Skin epidermis (tissue), 12 donors: ENCODE measurements at regions not wholly inside any gene's neighbourhood (a gene's known extent, or its start where the extent isn't known, plus 50 kb on each side); places are given as distances from the start of the nearest gene placed in this dataset.

Source experiments
- H3K27ac ChIP-seq, 21 experiments: fragments of 200-600 bp; sonication (generic) in 11 of 21; one replicate each; pipeline ENCODE4 v1.5.0; 2020; ENCODE audit warnings: mild to moderate bottlenecking in 3 of 21, inconsistent platforms in 2 of 21, moderate library complexity in 2 of 21
- H3K4me3 ChIP-seq, 7 experiments: fragments of 200-600 bp; sonication (generic) in 2 of 7; one replicate each; pipeline ENCODE4 v1.5.0; 2020; ENCODE audit warnings: inconsistent platforms in 2 of 7, mild to moderate bottlenecking in 2 of 7, moderate library complexity in 1 of 7

DNA sequence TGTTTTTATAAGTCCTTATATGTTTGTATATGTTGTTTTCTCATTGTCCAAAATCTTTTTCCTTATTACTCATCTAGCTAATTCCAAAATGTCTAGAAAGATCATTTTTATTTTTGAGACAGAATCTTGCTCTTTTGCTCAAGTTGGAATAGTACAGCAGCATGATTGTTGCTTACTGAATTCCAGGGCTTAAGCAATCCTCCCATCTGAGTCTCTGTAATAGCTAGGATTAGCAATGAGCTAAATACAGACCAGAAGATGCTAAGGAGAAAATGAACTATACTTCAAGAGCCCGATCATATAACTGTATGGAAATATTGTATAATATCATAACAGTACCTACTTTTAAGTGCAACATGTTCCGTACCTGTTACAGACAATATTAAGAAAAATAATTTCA, 1027.0 kb downstream of the STIM2 start:
- Histone ChIP-seq H3K4me3 (no peak overlapping the region), H3K27ac (no peak overlapping the region)

DNA sequence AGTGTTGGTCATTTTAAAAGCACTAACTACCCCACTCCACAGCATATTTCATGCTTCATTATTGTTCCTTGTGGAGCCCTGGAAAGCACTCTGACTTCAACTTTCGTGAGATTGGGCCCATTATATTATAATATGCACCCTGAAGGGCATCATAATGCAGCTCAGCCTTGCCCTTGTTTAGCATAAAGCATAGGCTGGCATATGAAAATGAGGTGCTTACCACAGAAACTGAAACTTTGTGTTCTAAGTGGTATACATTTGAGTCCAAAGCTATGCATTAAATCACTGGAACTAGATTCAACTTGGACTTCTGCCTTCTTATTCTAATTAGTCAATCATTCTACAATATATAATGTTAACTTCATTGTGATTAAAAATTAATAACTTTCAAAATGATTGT, 1027.9 kb downstream of the STIM2 start:
- Histone ChIP-seq H3K27ac (no peak overlapping the region), H3K4me3 (no peak overlapping the region)

DNA sequence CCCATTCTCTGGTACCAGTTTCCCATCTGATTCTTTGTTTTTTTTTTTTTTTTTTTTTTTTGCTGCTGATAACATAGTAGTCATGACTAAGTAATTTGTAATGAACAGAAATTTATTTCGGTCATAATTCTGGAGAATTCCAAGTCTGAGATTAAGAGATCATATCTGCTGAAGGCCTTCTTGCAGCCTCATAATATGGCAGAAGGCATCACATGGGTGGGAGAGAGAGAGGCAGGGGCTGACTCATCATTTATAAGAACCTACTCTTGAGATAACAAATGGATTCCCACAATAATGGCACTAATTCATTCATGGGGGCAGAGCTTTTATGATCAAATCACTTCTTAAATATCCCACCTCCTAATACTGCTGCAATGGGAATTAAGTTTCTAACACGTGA, 1034.3 kb downstream of the STIM2 start:
- no peak overlapping the region for H3K4me3 ChIP-seq
- no peak overlapping the region for H3K27ac ChIP-seq

DNA sequence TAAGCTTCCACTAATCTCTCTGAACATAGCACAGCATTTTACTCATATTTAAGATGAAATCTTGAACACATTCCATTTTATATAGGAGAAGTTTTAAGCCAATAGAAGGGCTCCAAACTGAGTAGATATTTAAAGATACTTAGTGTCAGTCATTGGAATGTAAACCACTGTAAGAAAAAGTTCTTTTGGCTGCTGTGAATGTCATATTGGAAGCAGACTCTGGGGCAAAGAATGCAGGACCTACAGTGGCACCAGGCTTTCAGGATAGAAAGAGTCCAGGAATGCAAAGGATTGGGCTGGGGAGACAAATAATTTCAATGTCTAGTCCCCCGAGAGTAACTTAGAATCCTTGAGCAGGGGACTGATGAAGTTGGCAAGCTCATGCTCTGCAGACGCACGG, 1047.7 kb downstream of the STIM2 start:
- Histone ChIP-seq H3K27ac (no peak overlapping the region), H3K4me3 (no peak overlapping the region)

DNA sequence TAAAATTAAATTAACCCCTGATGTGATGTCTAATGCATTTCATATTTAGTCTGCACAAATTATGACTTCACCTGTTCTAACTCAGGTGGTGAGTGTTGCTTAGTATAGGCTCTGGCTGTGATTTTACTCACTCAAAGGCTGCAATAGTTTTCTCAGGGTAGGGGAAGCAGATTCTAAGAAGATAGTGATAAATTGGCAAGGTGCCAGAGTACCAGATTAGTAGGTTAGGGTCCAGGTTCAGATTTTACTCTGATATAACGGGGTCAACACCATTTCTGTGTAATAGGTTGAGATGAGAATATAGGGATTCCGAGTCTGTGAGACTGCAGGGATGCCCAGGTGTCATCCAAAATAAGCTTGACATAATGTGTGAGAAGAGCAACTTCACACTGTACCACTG, 1049.6 kb downstream of the STIM2 start:
- Histone ChIP-seq H3K27ac (no peak overlapping the region), H3K4me3 (no peak overlapping the region)

DNA sequence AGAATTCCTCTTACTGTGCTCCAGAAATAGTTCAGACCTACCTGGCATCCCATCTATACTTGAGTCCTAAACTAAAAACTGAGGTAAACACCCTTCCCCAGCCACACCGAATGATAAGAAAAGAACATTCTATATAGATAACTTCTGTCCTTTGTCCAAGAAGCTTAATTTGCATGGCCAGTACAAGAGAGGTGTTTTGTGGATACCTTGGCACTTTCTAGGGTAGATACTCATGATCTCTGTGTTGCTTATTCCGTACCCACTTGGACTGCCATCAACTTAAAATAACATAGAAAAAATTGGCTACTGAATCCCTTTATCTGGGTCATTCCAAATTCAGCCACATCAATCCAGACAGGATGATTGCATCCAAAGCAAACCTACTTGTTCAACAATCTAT, 1050.4 kb downstream of the STIM2 start:
- Histone ChIP-seq H3K4me3 (no peak overlapping the region), H3K27ac (no peak overlapping the region)

DNA sequence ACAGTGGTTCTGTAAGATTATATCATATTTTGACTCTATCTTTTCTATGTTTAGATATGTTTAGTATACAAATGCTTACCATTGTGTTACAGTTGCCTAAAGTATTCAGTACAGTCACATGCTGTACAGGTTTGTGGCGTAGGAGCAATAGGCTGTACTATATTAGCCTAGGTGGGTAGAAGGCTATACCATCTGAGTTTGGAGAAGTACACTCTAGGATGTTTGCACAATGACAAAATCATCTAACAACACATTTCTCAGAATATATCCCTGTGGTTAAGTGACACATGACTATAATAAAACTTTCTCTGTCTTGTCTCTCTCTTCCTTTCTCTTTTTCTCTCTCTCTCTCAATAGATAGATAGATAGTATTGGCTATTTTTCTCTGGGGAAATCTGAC, 1053.1 kb downstream of the STIM2 start:
- H3K4me3 ChIP-seq: no peak overlapping the region
- no peak overlapping the region for H3K27ac ChIP-seq

DNA sequence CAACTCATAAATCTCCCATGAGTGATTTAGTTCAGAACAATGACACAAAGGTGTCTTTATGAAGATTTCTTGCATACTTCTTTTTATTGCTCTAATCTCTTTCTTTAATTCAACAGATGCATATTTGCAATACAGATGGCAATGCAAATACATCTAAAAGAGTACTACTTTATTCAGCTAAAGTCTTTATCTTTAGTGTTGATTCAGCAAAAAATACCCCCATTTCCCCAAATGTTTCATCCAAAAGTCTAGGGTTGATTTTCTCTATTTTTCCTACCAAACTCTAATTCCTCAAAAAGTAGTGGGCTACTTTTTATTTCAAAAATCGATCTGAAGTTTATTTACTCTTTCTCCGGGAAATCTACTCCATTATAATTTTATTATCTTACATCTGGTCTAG, 1055.2 kb downstream of the STIM2 start:
- H3K4me3 ChIP-seq: no peak overlapping the region
- H3K27ac ChIP-seq: no peak overlapping the region

DNA sequence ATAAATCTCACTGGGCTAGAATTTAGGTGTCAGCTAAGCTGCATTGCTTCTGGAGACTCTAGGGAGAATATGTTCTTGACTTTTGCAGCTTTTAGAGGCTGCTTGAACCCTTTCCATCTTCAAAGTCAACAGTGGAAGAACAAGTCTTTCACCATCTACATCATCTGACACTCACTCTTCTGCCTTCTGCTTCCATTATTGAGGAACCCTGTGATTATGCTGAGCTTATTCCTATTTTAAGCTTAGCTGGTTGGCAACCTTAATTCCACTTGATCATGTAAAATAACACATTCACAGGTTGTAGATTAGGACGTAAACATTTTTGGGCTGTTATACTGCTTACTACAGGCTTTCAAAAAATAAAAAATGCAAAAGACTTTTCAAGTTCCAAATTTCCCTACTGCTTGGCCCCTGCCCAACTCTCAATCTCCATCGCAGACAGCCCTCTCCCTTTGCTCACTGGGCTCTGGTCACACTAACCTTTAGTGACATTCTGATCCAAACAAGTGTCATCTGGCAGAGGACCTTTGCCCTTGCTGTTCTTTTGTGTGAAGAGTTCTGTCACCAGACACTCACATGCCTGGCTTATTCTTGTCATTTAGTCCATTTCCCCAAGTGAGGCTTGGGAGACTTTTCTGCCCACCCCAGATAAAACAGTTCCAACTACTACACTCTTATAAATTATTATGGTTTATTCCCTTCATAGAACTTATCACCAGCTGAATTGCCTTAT, 1056.0 kb downstream of the STIM2 start:
- no peak overlapping the region for H3K4me3 ChIP-seq
- H3K27ac ChIP-seq: no peak overlapping the region

DNA sequence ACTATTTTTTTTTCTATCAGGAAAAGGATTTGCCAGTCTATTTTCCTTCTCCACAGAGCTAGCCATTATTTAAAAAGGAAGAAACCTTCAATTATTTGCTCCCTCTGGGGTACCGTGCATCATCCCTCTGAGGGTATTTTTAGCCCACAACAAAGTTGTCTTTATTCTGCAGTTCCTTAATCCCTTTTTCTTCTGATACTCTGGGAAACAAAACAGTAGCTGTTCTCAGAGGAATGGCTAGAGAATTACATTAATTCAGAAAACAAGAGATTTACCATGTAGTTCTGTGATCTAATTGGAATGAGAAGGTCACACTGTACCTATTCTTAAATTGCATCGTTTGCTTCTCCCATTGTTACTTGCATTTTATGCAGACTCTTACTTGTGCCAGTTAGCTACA, 1056.7 kb downstream of the STIM2 start:
- H3K27ac ChIP-seq: no peak overlapping the region
- H3K4me3 ChIP-seq: no peak overlapping the region

DNA sequence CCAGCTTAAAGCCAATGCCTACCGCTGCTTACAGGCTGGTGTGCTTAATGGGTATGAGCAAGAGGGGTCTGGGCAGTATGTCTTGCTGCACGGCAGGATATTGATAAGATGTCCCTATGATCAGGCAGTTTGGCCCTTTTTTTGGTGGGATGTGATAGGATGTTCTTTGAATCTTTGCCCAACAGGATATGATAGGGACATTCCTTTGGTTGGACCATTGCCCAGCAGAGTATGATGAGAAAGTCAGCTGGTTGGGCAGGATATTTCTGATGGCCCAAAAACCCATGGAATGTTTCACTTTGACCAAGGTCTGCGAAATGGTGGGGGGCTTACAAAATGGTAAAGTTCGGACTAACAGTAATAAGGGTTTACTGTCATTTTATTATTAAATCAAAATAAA, 1060.6 kb downstream of the STIM2 start:
- Histone ChIP-seq H3K27ac (no peak overlapping the region), H3K4me3 (no peak overlapping the region)

DNA sequence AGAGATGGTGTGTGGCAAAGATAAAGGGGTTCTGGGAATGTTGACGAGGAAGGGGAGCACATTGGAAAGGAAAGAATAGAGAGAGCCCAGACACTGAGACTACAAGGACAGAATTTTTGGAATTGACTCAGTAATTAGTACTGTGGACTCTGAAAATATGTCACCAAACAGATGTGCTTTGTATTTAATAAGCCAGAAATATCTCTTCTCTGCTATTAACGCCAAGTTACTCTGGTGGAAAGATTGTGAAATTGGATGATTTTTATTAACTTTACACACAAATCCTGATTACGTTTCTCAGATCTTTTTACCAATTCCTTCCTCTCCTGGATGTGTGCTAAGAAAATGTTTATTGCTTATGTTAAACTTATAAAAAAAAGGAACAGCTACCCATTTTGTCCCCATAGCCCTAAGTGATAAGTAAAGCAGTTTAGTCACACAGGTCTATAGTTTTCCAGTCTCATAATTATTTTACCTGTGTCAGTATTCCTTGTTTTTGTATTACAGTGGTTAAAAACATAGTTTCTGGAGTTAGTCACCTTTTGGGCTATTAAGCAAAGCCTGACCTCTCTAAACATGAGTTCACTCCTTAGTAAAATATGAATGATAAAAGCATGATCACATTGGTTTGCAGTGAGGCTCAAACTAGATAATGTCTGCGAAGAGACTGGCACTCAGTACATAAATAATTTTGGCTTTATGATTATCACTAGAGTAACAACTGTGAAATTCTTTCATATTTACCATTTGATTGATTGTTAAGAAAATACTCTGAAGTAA, 1068.3 kb downstream of the STIM2 start:
- no peak overlapping the region for H3K4me3 ChIP-seq
- H3K27ac ChIP-seq: no peak overlapping the region

DNA sequence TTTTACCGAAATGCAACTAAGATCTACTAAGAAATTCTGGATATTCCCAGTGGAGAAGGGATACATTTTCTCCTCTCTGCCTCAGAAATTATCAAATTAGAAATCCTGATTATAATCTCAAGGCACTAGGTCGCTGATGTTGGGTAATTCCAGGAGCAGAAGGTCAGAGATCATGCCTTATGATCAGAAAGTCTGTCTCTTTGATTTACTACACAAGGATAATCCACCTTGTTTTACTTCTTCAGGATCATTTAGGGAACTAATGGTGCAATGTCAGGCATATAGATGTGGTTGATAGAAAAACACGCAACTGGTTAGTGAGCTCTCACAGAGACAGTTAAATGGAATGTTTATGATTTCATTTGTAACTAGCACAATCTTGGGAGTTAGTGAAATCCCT, 1069.7 kb downstream of the STIM2 start:
- Histone ChIP-seq H3K27ac (no peak overlapping the region), H3K4me3 (no peak overlapping the region)

DNA sequence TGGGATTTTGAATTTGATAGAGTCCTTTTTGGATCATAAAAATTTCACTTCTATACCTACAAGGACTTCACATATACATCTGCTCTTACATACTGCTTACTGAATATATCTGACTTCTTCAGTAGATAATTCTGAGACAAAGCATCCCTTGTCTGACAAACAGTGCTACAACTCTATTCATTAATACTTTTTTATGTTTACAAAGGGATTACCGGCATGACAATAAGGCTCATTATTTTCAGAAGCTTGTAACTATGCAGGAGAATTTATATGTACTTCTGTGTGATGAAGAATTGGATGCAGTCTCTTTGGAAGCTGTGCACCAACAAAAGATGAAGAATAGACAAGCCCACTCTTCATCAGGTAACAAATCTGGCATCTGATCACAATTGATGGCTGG, 1070.3 kb downstream of the STIM2 start:
- Histone ChIP-seq H3K4me3 (no peak overlapping the region), H3K27ac (no peak overlapping the region)

DNA sequence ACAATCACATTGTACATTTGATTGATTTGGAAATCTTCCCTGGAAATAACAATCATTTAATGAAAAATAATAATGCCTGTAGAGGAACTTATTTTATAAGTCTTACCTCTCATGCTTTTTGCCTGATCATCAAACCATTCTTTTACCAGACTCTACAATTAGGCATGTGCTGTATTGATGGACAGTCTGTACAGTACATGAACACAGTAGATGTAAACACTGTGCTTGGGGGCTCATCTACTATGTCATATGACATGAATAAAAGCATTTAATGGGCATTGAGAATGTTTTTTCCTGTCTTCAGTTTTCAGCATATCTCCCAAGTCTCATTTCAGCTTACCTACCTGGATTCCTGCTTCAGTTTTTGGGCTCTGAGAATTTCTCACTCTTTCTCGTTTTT, 1070.9 kb downstream of the STIM2 start:
- H3K4me3 ChIP-seq: no peak overlapping the region
- no peak overlapping the region for H3K27ac ChIP-seq

DNA sequence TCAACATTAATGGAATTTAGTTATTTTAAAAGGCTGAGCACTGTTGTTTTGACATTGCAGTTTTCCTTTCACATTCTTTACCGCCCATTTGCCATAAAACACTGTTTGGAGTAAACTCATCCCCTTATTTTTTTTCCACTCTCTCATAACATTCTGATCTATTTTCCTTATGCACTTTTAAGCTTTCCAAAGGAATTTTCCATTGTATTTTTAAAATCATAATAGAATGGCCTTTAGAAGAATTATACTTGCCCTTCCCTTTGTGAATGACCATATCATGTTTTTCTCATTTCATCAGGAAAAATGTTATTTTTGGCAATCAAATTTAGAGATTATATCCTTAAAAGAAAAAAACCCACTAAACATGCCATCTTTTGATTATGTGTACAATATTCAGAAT, 1074.2 kb downstream of the STIM2 start:
- H3K4me3 ChIP-seq: no peak overlapping the region
- H3K27ac ChIP-seq: no peak overlapping the region

DNA sequence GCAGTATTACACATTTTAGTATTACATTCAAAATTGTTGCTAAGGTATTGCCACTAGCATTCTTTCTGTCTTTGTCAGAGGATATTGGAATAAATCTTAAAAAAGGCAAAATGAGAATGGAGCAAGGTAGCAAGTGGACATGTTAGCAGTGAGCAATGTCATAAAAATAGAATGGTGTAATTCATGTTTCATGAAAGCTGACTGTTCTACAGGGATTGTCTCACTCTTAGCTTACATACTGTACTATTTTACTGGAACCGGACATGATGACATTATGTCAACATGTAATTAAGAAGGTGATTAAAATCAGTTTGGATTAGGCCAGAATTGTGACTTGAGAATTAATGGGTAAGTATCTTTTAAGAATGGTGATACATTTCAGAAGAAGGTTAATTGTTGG, 1086.2 kb downstream of the STIM2 start:
- no peak overlapping the region for H3K4me3 ChIP-seq
- no peak overlapping the region for H3K27ac ChIP-seq

DNA sequence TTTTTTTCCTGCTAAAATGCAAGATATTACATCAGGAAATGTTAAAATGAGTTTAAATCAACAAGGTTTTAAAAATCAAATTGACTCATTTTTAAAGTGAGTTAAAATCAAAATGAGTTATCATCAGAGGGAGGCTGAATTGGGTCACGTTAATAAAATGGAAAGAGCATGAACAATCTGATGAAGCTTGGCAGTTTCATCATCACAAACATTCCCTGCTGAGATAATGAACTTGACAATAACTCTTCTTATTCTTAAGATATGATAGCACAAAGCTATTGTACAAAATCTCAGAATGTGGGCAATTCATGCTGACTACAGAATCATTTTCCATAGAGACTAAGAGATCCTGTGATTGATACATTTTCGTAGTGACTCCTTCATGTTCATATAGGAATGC, 1086.7 kb downstream of the STIM2 start:
- Histone ChIP-seq H3K4me3 (no peak overlapping the region), H3K27ac (no peak overlapping the region)

DNA sequence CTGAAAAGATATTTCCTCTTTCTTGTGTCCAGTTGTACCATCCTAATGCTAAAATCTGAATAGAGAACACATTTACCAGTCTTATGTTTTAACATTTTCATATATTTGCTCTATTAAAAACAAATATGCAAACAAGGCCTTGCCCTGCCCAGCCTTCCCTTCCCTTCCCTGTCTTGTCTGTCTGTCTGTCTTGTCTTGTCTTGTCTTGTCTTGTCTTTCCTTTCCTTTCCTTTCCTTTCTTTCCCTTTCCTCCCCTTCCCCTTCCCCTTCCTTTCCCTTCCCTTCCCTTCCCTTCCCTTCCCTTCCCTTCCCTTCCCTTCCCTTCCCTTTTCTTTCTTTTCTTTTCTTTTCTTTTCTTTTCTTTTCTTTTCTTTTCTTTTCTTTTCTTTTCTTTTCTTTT, 1103.5 kb downstream of the STIM2 start:
- Histone ChIP-seq H3K27ac (no peak overlapping the region), H3K4me3 (no peak overlapping the region)

DNA sequence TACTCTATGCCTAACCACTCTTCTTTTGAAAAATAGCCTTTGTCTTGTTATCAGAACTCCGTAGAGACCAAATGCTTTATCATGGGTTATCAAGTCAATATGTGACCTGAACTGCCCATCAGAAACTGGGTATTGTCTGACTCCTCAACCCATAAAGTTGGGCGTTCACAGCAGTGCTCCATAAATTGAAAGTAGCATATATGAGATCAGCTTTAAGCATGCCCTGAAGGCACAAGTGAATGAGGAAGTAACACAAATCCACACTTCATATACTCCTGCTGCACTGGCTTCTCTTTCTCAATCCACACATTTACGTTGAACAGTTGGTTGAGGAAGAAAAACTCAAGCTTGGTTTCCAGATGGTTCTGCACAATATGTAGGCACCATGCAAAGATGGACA, 1106.0 kb downstream of the STIM2 start:
- no peak overlapping the region for H3K4me3 ChIP-seq
- no peak overlapping the region for H3K27ac ChIP-seq

DNA sequence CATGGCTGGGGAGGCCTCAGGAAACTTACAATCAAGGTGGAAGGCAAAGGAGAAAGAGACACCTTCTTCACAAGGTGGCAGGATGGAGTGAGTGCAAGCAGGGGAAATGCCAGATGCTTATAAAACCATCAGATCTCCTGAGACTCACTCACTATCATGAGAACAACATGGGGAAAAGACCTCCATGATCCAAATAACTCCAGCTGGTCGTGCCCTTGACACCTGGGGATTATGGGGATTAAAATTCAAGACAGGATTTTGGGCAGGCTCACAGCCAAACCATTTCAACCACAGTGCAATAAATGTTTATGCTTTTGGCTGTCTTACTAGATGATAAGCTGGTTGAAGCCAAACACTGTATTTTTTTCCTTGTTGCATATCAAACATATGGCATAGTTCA, 1112.4 kb downstream of the STIM2 start:
- Histone ChIP-seq H3K4me3 (no peak overlapping the region), H3K27ac (no peak overlapping the region)

DNA sequence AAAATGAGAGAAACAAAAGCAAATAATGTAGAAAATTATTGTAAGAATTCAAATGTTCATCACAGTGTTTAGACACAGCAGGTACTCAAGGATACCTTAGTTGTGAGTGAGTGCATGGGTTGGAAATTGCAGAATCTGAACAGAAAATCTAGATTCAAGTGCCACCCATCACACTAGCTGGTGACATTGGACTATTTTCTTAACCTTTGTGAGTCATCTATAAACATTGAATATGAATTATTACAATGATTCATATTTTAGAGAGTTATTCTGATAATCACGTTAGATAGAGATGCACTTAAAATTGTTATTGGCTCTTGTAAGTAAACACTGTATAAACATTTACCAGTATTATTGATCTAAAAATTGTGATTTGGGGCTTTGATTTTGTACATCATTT, 1113.1 kb downstream of the STIM2 start:
- Histone ChIP-seq H3K4me3 (no peak overlapping the region), H3K27ac (no peak overlapping the region)
